ENCODE measurements at regions not wholly inside any gene's neighbourhood (a gene's known extent, or its start where the extent isn't known, plus 50 kb on each side); places are given as distances from the start of the nearest gene placed in this dataset.

GRCh38 chr15:72859017-72859756 is 75.6 kb upstream of the ADPGK start:
- no peak for DNase-seq (ENCODE audit: low read depth)
- no peak for TF ChIP-seq CTCF (IDR thresholded peaks at IDR 0.05; ENCODE audit: low read length, missing control alignments)

DNA sequence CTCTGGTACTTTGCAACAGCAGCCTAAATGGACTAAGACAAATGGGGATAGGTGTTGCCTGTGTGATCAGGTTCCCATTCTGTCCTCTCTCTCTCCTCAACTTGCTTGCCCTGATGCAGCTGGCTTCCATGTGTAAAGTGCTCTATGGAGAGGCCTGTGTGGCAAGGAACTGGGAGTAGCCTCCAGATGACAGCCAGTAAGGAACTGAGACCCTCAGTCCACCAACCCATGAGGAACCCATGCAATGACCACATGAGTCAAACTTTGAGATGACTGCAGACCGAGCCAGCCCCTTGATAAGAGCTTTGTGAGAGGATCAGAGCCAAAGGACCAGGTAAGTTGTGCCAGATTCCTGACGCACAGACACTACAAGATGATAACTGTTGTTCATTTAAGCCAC is 74.6 kb upstream of the ADPGK start:
- H3K4me3 ChIP-seq (replicated peaks; ENCODE audit: low read depth, low read length), result no peak overlapping the region
- no peak for TF ChIP-seq CTCF (IDR thresholded peaks at IDR 0.05; ENCODE audit: low read length, missing control alignments)
- DNase-seq (ENCODE audit: low read depth), result no peak

More at GRCh38 chr15:72859017-72859756, 75.6 kb upstream of the ADPGK start:
- no peak overlapping the region for H3K4me3 ChIP-seq (replicated peaks; ENCODE audit: low read depth, low read length)

- no peak overlapping the region for H3K4me3 ChIP-seq (replicated peaks; ENCODE audit: low read depth, low read length)
- TF ChIP-seq CTCF (IDR thresholded peaks at IDR 0.05; ENCODE audit: low read length, missing control alignments), result no peak
- no peak for DNase-seq (ENCODE audit: low read depth)
Measured at GRCh38 chr15:72857331-72858063, 73.9 kb upstream of the ADPGK start.

GRCh38 chr15:72856549-72857040 is 73.0 kb upstream of the ADPGK start:
- H3K4me3 ChIP-seq (replicated peaks; ENCODE audit: low read depth, low read length), result no peak overlapping the region
- no peak for TF ChIP-seq CTCF (IDR thresholded peaks at IDR 0.05; ENCODE audit: low read length, missing control alignments)
- no peak for DNase-seq (ENCODE audit: low read depth)

DNA sequence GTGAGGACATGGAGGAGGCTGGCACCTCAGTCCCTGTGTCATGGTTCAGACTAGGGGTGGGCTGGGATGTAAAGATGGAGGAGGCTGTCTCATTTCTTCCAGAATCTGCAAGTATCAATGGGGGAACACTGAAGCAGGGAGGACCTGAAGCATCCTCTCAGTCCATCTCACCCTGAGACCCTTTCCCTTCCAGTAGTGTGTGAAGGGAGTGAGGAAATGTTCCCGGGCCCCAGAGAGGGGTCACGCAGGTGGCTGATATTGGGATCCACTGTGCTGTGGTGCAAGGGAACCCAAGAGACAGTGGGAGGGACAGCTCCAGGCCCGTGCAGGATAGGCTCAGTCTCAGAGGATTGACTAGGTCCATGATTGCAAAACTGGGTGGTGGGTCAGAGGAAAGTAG is 72.2 kb upstream of the ADPGK start:
- TF ChIP-seq CTCF (IDR thresholded peaks at IDR 0.05; ENCODE audit: low read length, missing control alignments), result no peak
- no peak overlapping the region for H3K4me3 ChIP-seq (replicated peaks; ENCODE audit: low read depth, low read length)
- no peak for DNase-seq (ENCODE audit: low read depth)

DNA sequence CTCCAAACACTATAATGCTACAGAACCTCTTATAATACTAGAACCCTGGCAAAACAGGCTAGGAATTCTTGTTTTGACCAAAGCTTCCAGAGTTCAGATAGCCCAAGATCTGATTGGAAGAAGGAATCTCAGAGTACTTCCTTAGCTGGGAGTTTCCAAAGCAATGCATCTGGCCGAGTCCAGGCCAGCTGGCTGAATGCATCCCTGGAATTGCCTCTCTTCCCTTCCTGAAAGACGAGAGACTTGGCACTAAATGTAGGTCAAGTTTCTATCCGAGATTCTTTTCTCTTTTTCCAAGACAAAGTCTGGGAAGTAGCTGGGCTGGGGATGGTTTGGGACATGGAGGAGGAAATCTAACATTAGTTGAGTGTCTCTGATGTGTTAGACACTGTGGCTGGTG is 68.7 kb upstream of the ADPGK start:
- DNase-seq (ENCODE audit: low read depth), result no peak
- H3K4me3 ChIP-seq (replicated peaks; ENCODE audit: low read depth, low read length), result no peak overlapping the region
- TF ChIP-seq CTCF (IDR thresholded peaks at IDR 0.05; ENCODE audit: low read length, missing control alignments), result no peak
